Mesenchymal stem cell (in vitro differentiated cells and primary cell): ENCODE measurements at regions not wholly inside any gene's neighbourhood (a gene's known extent, or its start where the extent isn't known, plus 50 kb on each side); places are given as distances from the start of the nearest gene placed in this dataset.
A peak's percentile ranks its signal among the peaks of the same experiment; 100 is the strongest.

Source experiments
- DNase-seq: peaks from one replicate; pipeline ENCODE4 v3.0.0-alpha.2; 2013
- H2AFZ ChIP-seq: one replicate; pipeline ENCODE4 v1.6.1; 2013; ENCODE audit warnings: low read depth, mild to moderate bottlenecking, control low read depth, inconsistent platforms, low read length, moderate library complexity
- H2AK5ac ChIP-seq: 2 replicates; pipeline ENCODE4 v1.6.1; 2013; ENCODE audit warnings: low read length, moderate library complexity, mild to moderate bottlenecking, inconsistent platforms; ENCODE audit not compliant: severe bottlenecking
- H2BK120ac ChIP-seq: one replicate; pipeline ENCODE4 v1.6.1; 2013; ENCODE audit warnings: low read depth, mild to moderate bottlenecking, inconsistent platforms, low read length, moderate library complexity
- H2BK12ac ChIP-seq, 2 experiments: one replicate each; pipeline ENCODE4 v1.6.1; 2013; ENCODE audit warnings: inconsistent platforms in 2 of 2, low read length in 2 of 2, mild to moderate bottlenecking in 2 of 2, moderate library complexity in 2 of 2, control low read depth in 1 of 2
- H2BK15ac ChIP-seq: one replicate; pipeline ENCODE4 v1.6.1; 2013; ENCODE audit warnings: mild to moderate bottlenecking, low read depth, inconsistent platforms; ENCODE audit not compliant: poor library complexity, severe bottlenecking
- H2BK5ac ChIP-seq: 2 replicates; pipeline ENCODE4 v1.6.1; 2013; ENCODE audit warnings: low read depth, mild to moderate bottlenecking, low read length, control low read depth, inconsistent platforms; ENCODE audit not compliant: poor library complexity, severe bottlenecking
- H3K14ac ChIP-seq, 2 experiments: one replicate each; pipeline ENCODE4 v1.6.1; 2013; ENCODE audit warnings: inconsistent platforms in 2 of 2, low read length in 2 of 2, control low read depth in 1 of 2, mild to moderate bottlenecking in 1 of 2, moderate library complexity in 1 of 2
- H3K18ac ChIP-seq, 2 experiments: one replicate each; pipeline ENCODE4 v1.6.1; 2013; ENCODE audit warnings: inconsistent platforms in 2 of 2, low read length in 2 of 2, control low read depth in 1 of 2, low read depth in 1 of 2, mild to moderate bottlenecking in 1 of 2
- H3K23ac ChIP-seq, 2 experiments: one replicate each; pipeline ENCODE4 v1.6.1; 2013; ENCODE audit warnings: inconsistent platforms in 2 of 2, low read length in 2 of 2, mild to moderate bottlenecking in 2 of 2, moderate library complexity in 2 of 2, control low read depth in 1 of 2
- H3K27ac ChIP-seq: 2 replicates; pipeline ENCODE4 v1.5.1; 2013; ENCODE audit warnings: mild to moderate bottlenecking, moderate library complexity, low read length, control low read depth, inconsistent platforms; ENCODE audit not compliant: poor library complexity, severe bottlenecking
- H3K27me3 ChIP-seq, 2 experiments: 2 replicates each; pipeline versions ENCODE4 v1.6.1 to v1.7.0; 2013; ENCODE audit warnings: low read length in 2 of 2, mild to moderate bottlenecking in 2 of 2, moderate library complexity in 2 of 2, control low read depth in 1 of 2, inconsistent platforms in 1 of 2; ENCODE audit not compliant: control insufficient read depth in 1 of 2, insufficient read depth in 1 of 2
- H3K36me3 ChIP-seq, 2 experiments: 2 replicates each; pipeline versions ENCODE4 v1.6.1 to v1.7.0; 2013; ENCODE audit warnings: low read length in 2 of 2, control low read depth in 1 of 2, inconsistent platforms in 1 of 2, low read depth in 1 of 2, mild to moderate bottlenecking in 1 of 2; ENCODE audit not compliant: insufficient read depth in 2 of 2, control insufficient read depth in 1 of 2
- H3K4ac ChIP-seq, 2 experiments: one replicate each; pipeline ENCODE4 v1.6.1; 2013; ENCODE audit warnings: inconsistent platforms in 2 of 2, low read length in 2 of 2, mild to moderate bottlenecking in 2 of 2, moderate library complexity in 2 of 2, control low read depth in 1 of 2, low read depth in 1 of 2
- H3K4me1 ChIP-seq: 2 replicates; pipeline ENCODE4 v1.6.1; 2013; ENCODE audit warnings: low read depth, low read length, control low read depth; ENCODE audit not compliant: control insufficient read depth, insufficient read depth
- H3K4me2 ChIP-seq: 2 replicates; pipeline ENCODE4 v1.6.1; 2013; ENCODE audit warnings: low read length, mild to moderate bottlenecking, inconsistent platforms; ENCODE audit not compliant: poor library complexity, severe bottlenecking
- H3K4me3 ChIP-seq, 2 experiments: 2 replicates each; pipeline versions ENCODE4 v1.5.1 to v1.7.0; 2013; ENCODE audit warnings: low read length in 2 of 2, mild to moderate bottlenecking in 2 of 2, control low read depth in 1 of 2, low read depth in 1 of 2; ENCODE audit not compliant: insufficient read depth in 1 of 2
- H3K79me1 ChIP-seq: replicated peaks from 2 replicates; pipeline ENCODE4 v1.6.1; 2013; ENCODE audit warnings: mild to moderate bottlenecking, control low read depth, low read length, inconsistent platforms; ENCODE audit not compliant: poor library complexity, severe bottlenecking
- H3K9ac ChIP-seq: 2 replicates; pipeline ENCODE4 v1.7.0; 2013; ENCODE audit warnings: mild to moderate bottlenecking, low read length, moderate library complexity
- H3K9me3 ChIP-seq: 2 replicates; pipeline ENCODE4 v1.7.0; 2013; ENCODE audit warnings: mild to moderate bottlenecking, low read length; ENCODE audit not compliant: control insufficient read depth
- H4K8ac ChIP-seq: one replicate; pipeline ENCODE4 v1.6.1; 2013; ENCODE audit warnings: inconsistent platforms, mild to moderate bottlenecking, low read length, moderate library complexity
- H4K91ac ChIP-seq: one replicate; pipeline ENCODE4 v1.6.1; 2013; ENCODE audit warnings: mild to moderate bottlenecking, low read length, inconsistent platforms
- WGBS: methylation state at CpG from one replicate; pipeline ENCODE4 v1.1.7; 2013; ENCODE audit warnings: mixed read lengths; 5-methylcytosine and 5-hydroxymethylcytosine counted together

DNA sequence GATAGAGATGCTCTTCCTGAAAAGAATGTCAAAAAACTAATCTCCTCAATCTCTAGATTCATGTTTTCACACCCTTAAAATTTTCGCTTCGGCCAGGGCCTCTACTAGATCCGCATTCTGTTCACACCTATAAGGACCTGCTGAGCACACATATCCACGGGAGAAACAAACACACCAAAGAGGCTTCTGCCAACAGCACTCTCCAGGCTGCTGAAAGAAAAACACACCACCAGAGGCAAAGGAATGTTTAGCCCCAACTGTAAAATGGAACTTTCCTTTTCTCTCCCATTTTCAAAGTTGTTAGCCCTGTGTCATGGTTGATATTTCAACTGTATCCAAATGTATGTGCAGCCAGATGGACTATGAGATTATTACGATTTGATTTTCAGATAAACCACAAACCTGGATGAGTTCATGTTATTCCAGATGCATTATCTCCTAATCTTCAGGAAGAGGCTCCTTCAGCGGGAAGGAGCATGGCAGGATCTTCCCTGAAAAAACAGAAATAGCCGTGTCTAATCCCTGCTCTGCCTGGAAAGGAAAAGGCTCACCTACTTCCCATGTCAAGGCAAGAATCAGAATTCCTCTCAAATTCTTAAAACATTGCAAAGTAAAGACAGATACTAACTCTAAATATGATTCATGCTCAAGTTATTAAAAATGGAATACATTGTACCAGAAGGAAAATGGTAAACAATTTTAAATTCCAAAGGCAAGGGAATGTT is 442.7 kb upstream of the NR2F2 start:
- Histone ChIP-seq H4K91ac (no peak overlapping the region), H3K4me1 (no peaks in the 10 kb centered on the region), H2BK12ac (no peak overlapping the region), H2BK15ac (no peak overlapping the region), H3K9ac (no peak overlapping the region), H3K4ac (no peak overlapping the region), H3K18ac (no peak overlapping the region), H2AFZ (no peak overlapping the region), H3K27me3 (no peaks in the 10 kb centered on the region), H3K9me3 (no peaks in the 10 kb centered on the region), H4K8ac (no peak overlapping the region), H3K36me3 (no peaks in the 10 kb centered on the region), H3K27ac (peak overlapping the region; percentile 59), H3K4me3 (no peak overlapping the region), H2BK120ac (no peak overlapping the region), H2AK5ac (no peak overlapping the region), H2BK5ac (no peak overlapping the region), H3K79me1 (no peaks in the 10 kb centered on the region), H3K14ac (no peak overlapping the region), H3K23ac (no peak overlapping the region), H3K4me2 (no peak overlapping the region)
- 65% methylated on average over 7 of the region's 7 CpGs for WGBS
- no peak for DNase-seq

DNA sequence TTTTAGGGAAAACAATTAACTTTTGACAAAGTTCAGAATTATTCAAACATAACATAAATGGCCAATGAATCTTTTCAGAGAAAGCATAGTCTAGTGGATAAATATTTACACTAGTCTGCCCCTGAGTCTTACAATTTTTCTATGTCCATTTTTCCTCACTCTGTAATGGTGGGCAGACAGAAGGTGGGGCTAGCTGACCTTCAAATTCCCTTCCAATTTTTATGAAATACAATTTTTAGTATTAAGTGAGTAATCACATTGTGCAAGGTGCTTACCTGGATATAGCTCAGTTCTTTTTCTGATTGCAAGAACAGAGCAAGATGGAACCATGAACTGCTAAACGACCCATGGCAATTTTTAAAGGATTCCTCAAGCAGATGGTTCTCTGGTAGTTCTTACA is 441.7 kb upstream of the NR2F2 start:
- no peak overlapping the region for H3K23ac ChIP-seq
- WGBS: 96% methylated on average over 1 of the region's 1 CpG

DNA sequence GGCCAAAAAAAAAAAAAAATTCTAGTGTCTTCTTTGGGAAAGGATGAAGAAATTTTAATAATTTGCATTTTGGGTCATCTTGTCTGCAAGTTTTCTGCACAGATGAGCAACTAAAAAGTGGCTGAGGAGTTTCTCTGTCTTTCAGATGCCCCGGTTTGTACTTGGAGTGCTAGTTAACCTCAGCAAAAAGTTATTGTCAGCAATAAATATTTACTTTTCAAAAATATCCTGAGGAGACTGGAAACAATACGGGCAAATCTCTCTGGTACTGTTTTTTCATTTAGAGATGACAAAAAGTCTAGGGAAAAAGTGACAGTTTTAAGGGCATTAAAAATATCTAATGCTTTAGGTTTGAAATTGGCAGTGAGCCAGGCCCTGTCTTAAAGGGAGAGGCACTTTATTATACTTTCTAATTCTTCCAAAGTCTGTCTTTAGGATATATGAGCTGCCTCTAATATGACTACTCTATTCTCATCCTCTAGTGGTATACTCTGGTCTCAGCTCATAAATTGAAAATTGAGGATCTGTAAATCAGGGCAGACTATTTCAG is 436.0 kb upstream of the NR2F2 start:
- Histone ChIP-seq H2AK5ac (no peak overlapping the region), H3K18ac (no peak overlapping the region), H3K4me3 (no peak overlapping the region), H3K4ac (no peak overlapping the region), H3K9me3 (no peaks in the 10 kb centered on the region), H3K4me2 (no peak overlapping the region), H2BK12ac (no peak overlapping the region), H3K9ac (no peak overlapping the region), H3K36me3 (no peaks in the 10 kb centered on the region), H3K27me3 (no peaks in the 10 kb centered on the region), H3K4me1 (no peaks in the 10 kb centered on the region), H3K27ac (no peak overlapping the region), H2BK15ac (no peak overlapping the region), H2AFZ (no peak overlapping the region), H2BK120ac (no peak overlapping the region), H4K8ac (no peak overlapping the region), H3K14ac (no peak overlapping the region), H4K91ac (no peak overlapping the region), H2BK5ac (no peak overlapping the region), H3K79me1 (no peaks in the 10 kb centered on the region), H3K23ac (no peak overlapping the region)
- 56% methylated on average over 1 of the region's 2 CpGs for whole genome bisulfite sequencing
- peak; percentile 30 for DNase-seq

More for the DNA sequence above, 441.7 kb upstream of the NR2F2 start:
- Histone ChIP-seq H2AFZ (no peak overlapping the region), H3K27ac (no peak overlapping the region), H3K4me1 (no peaks in the 10 kb centered on the region), H3K9ac (no peak overlapping the region), H3K79me1 (no peaks in the 10 kb centered on the region), H2BK12ac (no peak overlapping the region), H2AK5ac (no peak overlapping the region), H3K18ac (no peak overlapping the region), H3K27me3 (no peaks in the 10 kb centered on the region), H4K91ac (no peak overlapping the region), H2BK120ac (no peak overlapping the region), H2BK5ac (no peak overlapping the region), H3K9me3 (no peaks in the 10 kb centered on the region), H3K14ac (no peak overlapping the region), H3K4me2 (no peak overlapping the region), H2BK15ac (no peak overlapping the region), H3K4ac (no peak overlapping the region), H4K8ac (no peak overlapping the region), H3K36me3 (no peaks in the 10 kb centered on the region), H3K4me3 (no peak overlapping the region)
- DNase-seq: no peak

DNA sequence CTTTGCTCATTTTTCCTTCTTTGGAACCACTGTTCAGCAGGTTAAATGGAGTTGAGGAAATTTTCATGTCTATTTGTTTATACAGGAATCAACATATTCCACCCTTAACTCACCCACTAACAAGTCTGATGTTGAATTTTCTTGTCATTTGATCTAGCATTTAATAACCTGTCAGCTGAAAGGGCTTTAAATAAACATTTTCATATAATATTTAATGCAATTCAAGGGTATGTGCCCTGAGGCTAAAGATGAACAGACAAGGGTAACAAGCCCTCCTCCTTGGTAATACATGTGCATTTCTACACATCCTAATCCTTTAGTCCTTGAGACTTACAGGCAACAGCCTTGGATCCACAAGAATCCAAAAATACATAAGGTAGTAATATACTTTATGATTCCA is 435.0 kb upstream of the NR2F2 start:
- Histone ChIP-seq H3K14ac (no peak overlapping the region), H3K27ac (no peak overlapping the region), H2BK120ac (no peak overlapping the region), H3K36me3 (no peaks in the 10 kb centered on the region), H2BK5ac (no peak overlapping the region), H3K9ac (no peak overlapping the region), H4K91ac (no peak overlapping the region), H3K9me3 (no peaks in the 10 kb centered on the region), H2BK15ac (no peak overlapping the region), H3K4ac (no peak overlapping the region), H3K4me3 (no peak overlapping the region), H2AK5ac (no peak overlapping the region), H3K4me2 (no peak overlapping the region), H3K27me3 (no peaks in the 10 kb centered on the region), H4K8ac (no peak overlapping the region), H2BK12ac (no peak overlapping the region), H3K79me1 (no peaks in the 10 kb centered on the region), H2AFZ (no peak overlapping the region), H3K4me1 (no peaks in the 10 kb centered on the region), H3K18ac (no peak overlapping the region), H3K23ac (no peak overlapping the region)
- DNase-seq: no peak
